ENCODE measurements at regions not wholly inside any gene's neighbourhood (a gene's known extent, or its start where the extent isn't known, plus 50 kb on each side); places are given as distances from the start of the nearest gene placed in this dataset.

GRCh38 chr11:101661559-101661958 is 77.8 kb upstream of the TRPC6 start:
- Histone ChIP-seq H3K4me1 (ENCODE audit: control insufficient read depth in 1 of 2, insufficient read depth in 2 of 2, low read length in 2 of 2) (no peaks in the 10 kb centered on the region), H2AFZ (ENCODE audit: low read depth, low read length, poor library complexity, severe bottlenecking) (no peak overlapping the region), H3K79me2 (ENCODE audit: insufficient read depth, low read length) (no peaks in the 10 kb centered on the region), H4K20me1 (ENCODE audit: insufficient read depth) (no peaks in the 10 kb centered on the region), H3K9ac (ENCODE audit: low read length) (no peak overlapping the region), H3K9me2 (ENCODE audit: insufficient read depth) (no peaks in the 10 kb centered on the region), H3K4me2 (ENCODE audit: low read length) (no peak overlapping the region), H3K4me3 (replicated peaks in 1 of 2; ENCODE audit: low read depth in 1 of 2, low read length in 2 of 2) (no peak overlapping the region), H3K27me3 (ENCODE audit: insufficient read depth, low read length) (no peaks in the 10 kb centered on the region), H3K9me3 (ENCODE audit: control insufficient read depth in 1 of 2, insufficient read depth in 1 of 2, low read depth in 1 of 2, low read length in 2 of 2) (no peaks in the 10 kb centered on the region), H3K27ac (ENCODE audit: low read depth, low read length) (no peak overlapping the region), H3K36me3 (ENCODE audit: control insufficient read depth in 1 of 2, insufficient read depth in 2 of 2, low read length in 2 of 2) (no peaks in the 10 kb centered on the region)
- intact Hi-C loops (cut with micrococcal nuclease): no loop called here
- RAD21 ChIA-PET (ENCODE audit: low non-redundant PET in 1 of 2, low total read pairs in 2 of 2, uncharacterized antibody in 2 of 2, unreplicated experiment in 2 of 2): no interaction called here
- DNase-seq (ENCODE audit: low read depth, low spot score) (no peak), ATAC-seq (no peak)
- no peak for TF ChIP-seq EZH2 (IDR thresholded peaks at IDR 0.05)
- no peak for TF ChIP-seq SP1 (IDR thresholded peaks at IDR 0.05; ENCODE audit: low read depth)
- no peak for TF ChIP-seq ZNF274 (IDR thresholded peaks at IDR 0.05; ENCODE audit: low read depth, low read length)
- no peak for TF ChIP-seq REST (IDR thresholded peaks at IDR 0.05; ENCODE audit: low read depth)
- CTCF ChIA-PET: no interaction called here
- POLR2A ChIA-PET: no interaction called here
- no TSS peak for BruUV-seq (replicated peaks)
